ENCODE measurements at regions not wholly inside any gene's neighbourhood (a gene's known extent, or its start where the extent isn't known, plus 50 kb on each side); places are given as distances from the start of the nearest gene placed in this dataset.

DNA sequence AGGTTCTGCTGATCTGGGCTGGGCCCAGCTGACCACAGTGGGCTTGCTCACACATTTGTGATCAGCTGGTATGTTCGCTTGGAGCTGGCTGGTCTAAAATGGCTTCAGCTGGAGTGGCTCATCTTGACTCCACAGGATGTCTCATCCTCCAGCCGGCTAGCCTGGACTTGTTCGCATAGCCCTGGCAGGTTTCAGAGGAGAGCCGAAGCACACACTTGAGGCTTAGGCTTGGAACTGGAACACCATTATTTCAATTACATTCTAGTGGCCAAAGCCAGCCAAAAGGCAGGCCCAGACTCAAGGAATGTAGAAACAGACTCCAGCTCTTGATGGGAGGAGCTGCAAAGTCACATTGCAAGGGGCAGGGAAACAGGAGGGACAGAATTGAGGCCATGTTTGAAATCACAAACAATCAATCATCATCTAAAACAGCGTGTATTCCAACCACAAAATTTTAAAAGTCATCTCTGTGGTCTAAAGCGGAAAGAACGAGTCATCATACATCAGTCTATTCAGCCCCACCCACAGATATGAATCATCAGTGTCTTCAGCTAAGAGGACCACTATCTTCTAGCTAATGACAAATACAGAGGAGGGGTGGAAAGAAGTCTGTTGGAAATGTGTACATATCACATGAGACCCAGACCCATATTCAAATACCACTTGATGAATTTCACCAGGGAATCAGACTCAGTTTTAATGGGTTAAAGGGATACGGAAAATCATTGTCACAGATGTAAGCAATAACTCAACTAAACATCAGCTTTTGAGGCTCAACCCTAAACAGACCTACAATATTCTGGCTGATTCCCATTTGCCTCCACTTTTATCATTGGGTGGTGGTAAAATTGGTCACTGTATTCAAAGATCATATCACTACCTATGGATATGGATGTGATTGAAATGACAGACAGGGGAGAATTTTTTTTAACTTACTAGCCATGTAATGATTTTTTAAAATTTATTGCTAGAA, 139.0 kb upstream of the MKLN1 start:
- no peak for TF ChIP-seq EZH2 (IDR thresholded peaks at IDR 0.05; ENCODE audit: borderline replicate concordance, low read depth, low read length, poor library complexity, severe bottlenecking)
- TF ChIP-seq, protein P1, sequence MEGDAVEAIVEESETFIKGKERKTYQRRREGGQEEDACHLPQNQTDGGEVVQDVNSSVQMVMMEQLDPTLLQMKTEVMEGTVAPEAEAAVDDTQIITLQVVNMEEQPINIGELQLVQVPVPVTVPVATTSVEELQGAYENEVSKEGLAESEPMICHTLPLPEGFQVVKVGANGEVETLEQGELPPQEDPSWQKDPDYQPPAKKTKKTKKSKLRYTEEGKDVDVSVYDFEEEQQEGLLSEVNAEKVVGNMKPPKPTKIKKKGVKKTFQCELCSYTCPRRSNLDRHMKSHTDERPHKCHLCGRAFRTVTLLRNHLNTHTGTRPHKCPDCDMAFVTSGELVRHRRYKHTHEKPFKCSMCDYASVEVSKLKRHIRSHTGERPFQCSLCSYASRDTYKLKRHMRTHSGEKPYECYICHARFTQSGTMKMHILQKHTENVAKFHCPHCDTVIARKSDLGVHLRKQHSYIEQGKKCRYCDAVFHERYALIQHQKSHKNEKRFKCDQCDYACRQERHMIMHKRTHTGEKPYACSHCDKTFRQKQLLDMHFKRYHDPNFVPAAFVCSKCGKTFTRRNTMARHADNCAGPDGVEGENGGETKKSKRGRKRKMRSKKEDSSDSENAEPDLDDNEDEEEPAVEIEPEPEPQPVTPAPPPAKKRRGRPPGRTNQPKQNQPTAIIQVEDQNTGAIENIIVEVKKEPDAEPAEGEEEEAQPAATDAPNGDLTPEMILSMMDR (conservative IDR thresholded peaks at IDR 0.05; ENCODE audit: low read depth, low read length) = no peak

All from A673 (cell line).